PC-9 (cell line): ENCODE measurements at regions not wholly inside any gene's neighbourhood (a gene's known extent, or its start where the extent isn't known, plus 50 kb on each side); places are given as distances from the start of the nearest gene placed in this dataset.

Experiments used
- BruUV-seq: library from RNA; stranded (reverse); fragments of 400-500 nt; replicated peaks from 2 replicates; lab custom pipeline; 2021; lab: Mats Ljungman, UMichigan
- CTCF ChIA-PET: fragments of 300-600 bp; sonication (Branson Sonifier 250); formaldehyde crosslinking; loops from one replicate; lab custom pipeline; 2022; ENCODE audit warnings: antibody characterized with exemption; lab: Charles Lee
- POLR2A ChIA-PET: fragments of 300-600 bp; sonication (Branson Sonifier 250); formaldehyde crosslinking; loops from one replicate; lab custom pipeline; 2022; ENCODE audit warnings: antibody characterized with exemption; ENCODE audit not compliant: unreplicated experiment; lab: Charles Lee
- DNase-seq, 2 experiments: peaks; one replicate each; pipeline versions ENCODE4 v3.0.0 to v3.0.0-alpha.2; 2015 to 2022; ENCODE audit warnings: mixed read lengths in 1 of 2
- H2AFZ ChIP-seq: fragments of 200-600 bp; sonication (generic); 2 replicates; pipeline ENCODE4 v1.8.1; 2017; ENCODE audit warnings: antibody characterized with exemption
- H3F3A ChIP-seq: fragments of 200-600 bp; sonication (generic); 2 replicates; pipeline ENCODE4 v1.8.1; 2017; ENCODE audit warnings: antibody characterized with exemption, mild to moderate bottlenecking, low read depth; ENCODE audit not compliant: insufficient read depth
- H3K27ac ChIP-seq: fragments of 200-600 bp; sonication (generic); 2 replicates; pipeline ENCODE4 v1.6.1; 2016; ENCODE audit warnings: mixed run types
- H3K27me3 ChIP-seq: fragments of 200-600 bp; sonication (generic); 2 replicates; pipeline ENCODE4 v1.6.1; 2016; ENCODE audit warnings: low read depth, mixed run types; ENCODE audit not compliant: insufficient read depth
- H3K36me3 ChIP-seq: fragments of 200-600 bp; sonication (generic); 2 replicates; pipeline ENCODE4 v1.6.1; 2016; ENCODE audit warnings: low read depth, mixed run types
- H3K4me1 ChIP-seq: fragments of 200-600 bp; sonication (generic); replicated peaks from 2 replicates; pipeline ENCODE4 v1.6.1; 2016; ENCODE audit warnings: mixed run types; ENCODE audit not compliant: insufficient read depth
- H3K4me2 ChIP-seq: fragments of 200-600 bp; sonication (generic); 2 replicates; pipeline ENCODE4 v1.6.1; 2017; ENCODE audit warnings: mixed run types
- H3K4me3 ChIP-seq: fragments of 200-600 bp; sonication (generic); 2 replicates; pipeline ENCODE4 v1.6.1; 2016; ENCODE audit warnings: mixed run types
- H3K79me2 ChIP-seq: fragments of 200-600 bp; sonication (generic); 2 replicates; pipeline ENCODE4 v1.6.1; 2017; ENCODE audit warnings: low read depth, mixed run types
- H3K9me2 ChIP-seq: fragments of 200-600 bp; sonication (generic); 2 replicates; pipeline ENCODE4 v1.8.1; 2017; ENCODE audit warnings: mild to moderate bottlenecking; ENCODE audit not compliant: insufficient read depth
- H3K9me3 ChIP-seq: fragments of 200-600 bp; sonication (generic); 2 replicates; pipeline ENCODE4 v1.8.1; 2016; ENCODE audit warnings: low read depth; ENCODE audit not compliant: insufficient read depth
- H4K20me1 ChIP-seq: fragments of 200-600 bp; sonication (generic); 2 replicates; pipeline ENCODE4 v1.8.1; 2017; ENCODE audit not compliant: insufficient read depth
- CTCF ChIP-seq: fragments of 200-600 bp; sonication (generic); conservative IDR thresholded peaks from 2 replicates; pipeline ENCODE4 v1.6.1; 2017; ENCODE audit warnings: mixed run types, antibody characterized with exemption, mild to moderate bottlenecking, moderate library complexity
- EZH2 ChIP-seq: fragments of 200-600 bp; sonication (generic); IDR thresholded peaks from 2 replicates; pipeline ENCODE4 v1.8.0; 2017; ENCODE audit warnings: antibody characterized with exemption, low read depth
- intact Hi-C: fragments of 100-400 bp; cut with micrococcal nuclease; formaldehyde crosslinking; loops from one replicate; pipeline ENCODE4 v1.10.0; 2022; ENCODE audit not compliant: unreplicated experiment

- no peaks in the 10 kb centered on the region for H3K9me2 ChIP-seq
- H3K27ac ChIP-seq, result peak overlapping the region; percentile 82
- TF ChIP-seq EZH2 (no peak), CTCF (no peak)
- ChIA-PET POLR2A (interaction anchor here (0.5 to 0.6 kb wide), 2 partner anchors 346 to 509 kb away, joined by 3 to 7 read pairs; no protein-coding TSS in a partner anchor), CTCF (no interaction called here)
- peak; percentile 73 to 91 for DNase-seq
- peak overlapping the region; percentile 55 for H3K4me2 ChIP-seq
- H4K20me1 ChIP-seq, result no peaks in the 10 kb centered on the region
- peak overlapping the region; percentile 53; the same call in 1 of the 2 replicates for H2AFZ ChIP-seq
- peaks cover 26% of the 10 kb centered on the region for H3K4me1 ChIP-seq
- peaks cover 17% of the 10 kb centered on the region for H3F3A ChIP-seq
- H3K4me3 ChIP-seq, result no peak overlapping the region
- intact Hi-C loops, result loop anchor here (1.0 to 5.0 kb wide), 7 partner anchors 39 to 978 kb away; partner anchors contain the start of genes IFT80 and SMC4
- BruUV-seq, result no TSS peak
- H3K27me3 ChIP-seq, result no peaks in the 10 kb centered on the region
- H3K9me3 ChIP-seq, result no peaks in the 10 kb centered on the region
- H3K36me3 ChIP-seq, result no peaks in the 10 kb centered on the region
- no peaks in the 10 kb centered on the region for H3K79me2 ChIP-seq
These were observed 569.8 kb upstream of the IL12A start for GRCh38 chr3:159418571-159419526.

- no peak for TF ChIP-seq CTCF
- TF ChIP-seq EZH2, result no peak
- H3K27ac ChIP-seq, result no peak overlapping the region
- H3K4me3 ChIP-seq, result no peak overlapping the region
- no peaks in the 10 kb centered on the region for H3K36me3 ChIP-seq
- no peaks in the 10 kb centered on the region for H3K9me3 ChIP-seq
- ChIA-PET POLR2A (no interaction called here), CTCF (no interaction called here)
- BruUV-seq, result no TSS peak
- 0 out of 2 replicates have a peak overlapping the region, but pooled peaks have one; percentile 0 for H3K4me2 ChIP-seq
- peak in 1 of 2 experiments; percentile 70 for DNase-seq
- H3K27me3 ChIP-seq, result no peaks in the 10 kb centered on the region
- H2AFZ ChIP-seq, result no peak overlapping the region
- H4K20me1 ChIP-seq, result no peaks in the 10 kb centered on the region
- H3K9me2 ChIP-seq, result no peaks in the 10 kb centered on the region
- intact Hi-C loops, result no loop called here
- no peaks in the 10 kb centered on the region for H3F3A ChIP-seq
- no peaks in the 10 kb centered on the region for H3K79me2 ChIP-seq
- peaks cover 10% of the 10 kb centered on the region; the same call in 1 of the 2 replicates for H3K4me1 ChIP-seq
These were observed 558.9 kb upstream of the IL12A start for GRCh38 chr3:159429702-159430101.

GRCh38 chr3:159432682-159433340 lies 555.8 kb upstream of the IL12A start:
- Histone ChIP-seq H2AFZ (no peak overlapping the region), H3K9me2 (no peaks in the 10 kb centered on the region), H3K27me3 (no peaks in the 10 kb centered on the region), H3K4me1 (peaks cover 10% of the 10 kb centered on the region; the same call in 1 of the 2 replicates), H3F3A (no peaks in the 10 kb centered on the region), H4K20me1 (no peaks in the 10 kb centered on the region), H3K4me2 (no peak overlapping the region), H3K79me2 (no peaks in the 10 kb centered on the region), H3K27ac (no peak overlapping the region), H3K4me3 (no peak overlapping the region), H3K36me3 (no peaks in the 10 kb centered on the region), H3K9me3 (no peaks in the 10 kb centered on the region)
- DNase-seq, result no peak
- TF ChIP-seq EZH2 (no peak), CTCF (no peak)
- no TSS peak for BruUV-seq
- ChIA-PET CTCF (no interaction called here), POLR2A (no interaction called here)
- intact Hi-C loops, result no loop called here
